ENCODE measurements at regions not wholly inside any gene's neighbourhood (a gene's known extent, or its start where the extent isn't known, plus 50 kb on each side); places are given as distances from the start of the nearest gene placed in this dataset.

GRCh38 chr21:37967036-37967435 lies 50.8 kb upstream of the KCNJ6 start:
- DNase-seq (ENCODE audit: low spot score), result no peak

GRCh38 chr21:37968744-37969143 lies 52.5 kb upstream of the KCNJ6 start:
- no peak for DNase-seq (ENCODE audit: low spot score)

DNA sequence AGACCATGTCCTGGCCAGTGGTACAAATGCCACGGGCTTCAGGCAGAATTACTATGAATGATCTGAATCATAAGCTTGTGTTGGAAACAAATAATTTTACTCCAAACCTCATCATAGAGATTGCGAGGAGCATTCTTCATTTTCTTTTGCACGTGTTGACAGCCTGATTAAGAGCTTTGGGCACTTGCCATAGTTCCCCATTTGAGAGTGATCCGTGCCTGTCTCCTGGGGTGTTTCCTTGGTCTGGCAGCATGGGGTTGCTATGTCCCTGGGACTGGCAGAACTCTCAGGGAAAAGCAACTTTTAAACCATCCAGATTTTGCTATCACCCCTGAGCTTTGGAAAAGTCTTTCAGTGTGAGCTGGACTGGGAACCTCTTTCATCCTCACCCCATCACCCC lies 54.3 kb upstream of the KCNJ6 start:
- no peak for DNase-seq (ENCODE audit: low spot score)

DNA sequence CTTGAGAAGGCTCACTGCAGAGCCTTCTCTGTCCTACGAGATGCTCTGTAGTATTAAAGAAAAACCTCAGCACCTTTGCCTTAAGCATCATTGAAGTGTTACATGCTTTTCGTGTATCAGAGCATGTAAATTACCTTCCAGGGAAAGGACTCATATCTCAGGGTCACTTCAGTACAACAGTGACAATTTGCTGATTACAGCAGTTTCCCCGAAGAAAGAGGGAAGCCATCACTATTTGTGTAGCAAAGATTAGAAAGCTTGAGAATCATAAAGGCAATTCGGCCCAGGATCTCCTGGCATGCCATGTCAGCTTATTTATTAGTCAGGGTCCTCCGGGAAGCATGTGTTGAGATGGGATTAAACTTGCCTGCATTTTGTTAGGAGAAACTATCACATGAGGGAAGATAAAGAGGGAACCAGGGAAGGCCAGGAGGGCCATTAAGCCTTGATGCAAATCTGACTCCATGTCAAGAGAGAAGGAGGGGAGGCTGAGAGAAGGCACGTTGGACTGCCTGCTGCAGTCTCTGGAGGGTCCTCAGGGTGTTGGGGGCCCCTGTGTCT lies 55.2 kb upstream of the KCNJ6 start:
- DNase-seq (ENCODE audit: low spot score), result no peak

DNA sequence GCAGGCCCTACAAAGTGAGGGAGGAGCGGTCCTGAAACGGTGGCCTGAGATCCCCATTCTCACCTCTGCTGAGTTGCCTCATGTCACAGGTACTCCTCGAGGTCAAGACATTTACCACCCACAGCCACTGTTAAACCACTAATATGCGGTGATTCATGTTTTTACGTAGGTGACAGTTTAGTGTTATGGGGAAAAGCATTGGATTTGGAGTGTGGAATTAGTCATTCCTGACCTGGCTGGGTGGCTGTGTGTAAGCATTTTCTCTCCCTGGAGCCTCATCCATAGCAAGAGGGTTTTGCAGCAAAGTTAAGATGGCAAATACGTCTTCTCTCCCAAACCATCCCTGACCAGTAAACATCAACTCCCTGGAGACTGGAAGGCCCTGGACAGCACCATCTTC lies 57.8 kb upstream of the KCNJ6 start:
- DNase-seq (ENCODE audit: low spot score), result no peak

DNA sequence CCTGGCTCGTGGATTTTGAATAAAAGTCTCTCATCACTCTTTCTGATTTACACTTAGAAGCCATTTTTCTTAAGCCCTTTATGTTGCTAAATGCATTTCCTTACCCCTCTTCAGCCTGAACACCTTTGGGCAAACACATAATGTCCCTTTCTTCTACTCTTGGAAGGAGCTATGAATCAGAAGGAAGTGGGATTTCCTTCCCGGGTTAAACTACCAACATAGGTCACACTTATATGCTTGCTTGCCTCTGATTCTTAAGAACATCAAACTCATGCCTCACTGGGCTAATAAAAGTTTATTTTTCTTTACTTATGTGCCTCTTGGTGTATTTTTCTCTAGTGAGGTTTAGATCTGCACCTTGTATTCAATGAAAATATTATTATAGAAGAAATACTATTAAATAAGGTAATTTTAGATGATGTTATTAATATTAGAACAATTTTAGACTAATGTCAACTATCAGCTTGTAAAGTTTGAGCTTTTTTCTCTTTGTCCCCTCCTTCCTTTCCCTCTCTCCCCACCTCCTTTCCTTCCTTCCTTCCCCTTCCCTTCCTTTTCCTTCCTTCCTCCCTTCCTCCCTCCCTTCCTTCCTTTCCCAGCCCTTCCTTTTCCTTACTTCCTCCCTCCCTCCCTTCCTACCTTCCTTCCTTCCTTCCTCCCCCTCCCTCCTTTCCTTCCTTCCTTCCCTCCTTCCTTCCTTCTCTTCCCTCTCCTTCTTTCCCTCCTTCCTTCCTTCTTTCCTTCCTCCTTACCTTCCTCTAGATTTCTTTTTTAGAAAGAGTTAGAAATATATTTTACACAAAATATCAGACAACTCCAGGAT lies 66.5 kb upstream of the KCNJ6 start:
- DNase-seq (ENCODE audit: low spot score), result no peak

GRCh38 chr21:37983336-37984095 lies 67.3 kb upstream of the KCNJ6 start:
- no peak for DNase-seq (ENCODE audit: low spot score)

GRCh38 chr21:37984416-37984815 lies 68.2 kb upstream of the KCNJ6 start:
- no peak for DNase-seq (ENCODE audit: low spot score)

- DNase-seq (ENCODE audit: low spot score), result no peak
Observed at GRCh38 chr21:37986000-37986399, 69.7 kb upstream of the KCNJ6 start.

DNA sequence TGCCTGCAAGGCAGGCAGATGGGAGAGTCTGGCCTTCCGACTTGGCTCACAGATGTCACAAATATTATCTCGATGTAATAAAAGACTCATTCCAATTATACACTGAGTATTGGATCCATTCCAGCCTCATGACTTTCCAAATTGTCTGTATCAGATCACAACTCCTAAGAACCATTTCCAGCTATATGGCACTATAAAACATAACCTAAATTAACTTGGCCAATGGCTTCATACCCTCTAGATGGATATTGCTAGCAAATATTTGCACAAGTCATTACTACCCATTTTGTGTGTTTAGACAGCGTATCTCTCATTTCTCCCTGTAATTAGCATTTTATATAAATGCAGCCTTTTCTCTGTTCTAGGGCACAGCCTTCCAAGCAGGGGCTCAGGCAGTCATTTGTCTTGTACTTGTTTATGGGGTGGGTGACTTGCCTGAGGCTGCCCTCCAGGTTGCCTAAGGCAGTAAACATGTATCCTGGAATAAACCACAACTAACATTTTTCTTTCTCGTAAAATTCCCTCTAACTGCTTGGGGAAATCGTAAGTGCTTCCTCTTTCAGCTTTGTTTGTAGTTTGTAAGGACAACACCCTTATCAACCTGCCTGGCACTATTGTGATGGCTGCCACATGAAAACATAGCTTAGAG lies 70.6 kb upstream of the KCNJ6 start:
- DNase-seq (ENCODE audit: low spot score), result peak; percentile 16

DNA sequence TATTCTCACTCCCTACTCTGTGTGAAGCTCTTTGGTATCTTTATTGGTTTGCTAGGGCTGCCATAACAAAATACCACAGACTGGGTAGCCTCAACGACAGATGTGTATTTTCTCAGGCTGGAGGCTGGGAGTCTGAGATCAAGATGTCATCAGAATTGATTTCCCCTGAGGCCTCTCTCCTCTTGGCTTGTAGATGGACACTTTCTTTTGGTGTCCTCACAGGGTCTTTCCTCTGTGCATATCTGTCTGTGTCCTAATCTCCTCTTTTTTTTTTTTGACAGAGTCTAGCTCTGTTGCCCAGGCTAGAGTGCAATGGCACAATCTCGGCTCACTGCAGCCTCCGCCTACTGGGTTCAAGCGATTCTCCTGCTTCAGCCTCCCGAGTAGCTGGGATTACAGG lies 71.4 kb upstream of the KCNJ6 start:
- no peak for DNase-seq (ENCODE audit: low spot score)

- no peak for DNase-seq (ENCODE audit: low spot score)
Observed at GRCh38 chr21:37993071-37993470, 76.8 kb upstream of the KCNJ6 start.

GRCh38 chr21:37994211-37994610 lies 78.0 kb upstream of the KCNJ6 start:
- DNase-seq (ENCODE audit: low spot score), result no peak

- no peak for DNase-seq (ENCODE audit: low spot score)
Observed at GRCh38 chr21:38012672-38013071, 96.4 kb upstream of the KCNJ6 start.

GRCh38 chr21:38013741-38014140 lies 97.5 kb upstream of the KCNJ6 start:
- DNase-seq (ENCODE audit: low spot score), result no peak

GRCh38 chr21:38014298-38014697 lies 98.0 kb upstream of the KCNJ6 start:
- DNase-seq (ENCODE audit: low spot score), result no peak

DNA sequence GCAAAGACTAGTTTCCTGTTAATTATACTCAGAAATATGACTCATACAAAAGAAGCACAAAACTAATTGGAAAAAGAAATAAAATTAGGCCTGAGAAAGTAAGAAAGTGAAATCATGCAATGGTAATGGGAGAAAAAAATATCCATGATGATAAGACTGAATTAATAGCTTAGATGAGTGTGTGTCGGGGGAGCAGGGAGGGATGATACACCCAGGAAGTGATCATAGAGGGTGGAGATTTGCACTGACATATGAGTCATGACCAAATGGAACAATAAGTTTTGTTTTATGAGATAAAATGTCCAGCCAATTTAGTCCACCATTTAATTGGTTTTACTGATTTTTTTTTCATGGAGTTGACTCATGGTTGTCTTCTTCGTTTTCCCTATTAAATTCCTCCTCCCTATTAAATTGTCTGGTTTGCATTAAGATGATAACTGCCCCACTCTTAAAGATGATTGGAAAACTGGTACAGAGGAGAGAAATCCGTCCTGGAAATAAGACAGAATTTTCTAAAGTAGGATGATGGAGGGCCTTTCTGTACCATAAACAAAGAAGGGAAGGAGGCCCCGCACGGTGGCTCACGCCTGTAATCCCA lies 111.7 kb upstream of the KCNJ6 start:
- DNase-seq (ENCODE audit: low spot score), result no peak

DNA sequence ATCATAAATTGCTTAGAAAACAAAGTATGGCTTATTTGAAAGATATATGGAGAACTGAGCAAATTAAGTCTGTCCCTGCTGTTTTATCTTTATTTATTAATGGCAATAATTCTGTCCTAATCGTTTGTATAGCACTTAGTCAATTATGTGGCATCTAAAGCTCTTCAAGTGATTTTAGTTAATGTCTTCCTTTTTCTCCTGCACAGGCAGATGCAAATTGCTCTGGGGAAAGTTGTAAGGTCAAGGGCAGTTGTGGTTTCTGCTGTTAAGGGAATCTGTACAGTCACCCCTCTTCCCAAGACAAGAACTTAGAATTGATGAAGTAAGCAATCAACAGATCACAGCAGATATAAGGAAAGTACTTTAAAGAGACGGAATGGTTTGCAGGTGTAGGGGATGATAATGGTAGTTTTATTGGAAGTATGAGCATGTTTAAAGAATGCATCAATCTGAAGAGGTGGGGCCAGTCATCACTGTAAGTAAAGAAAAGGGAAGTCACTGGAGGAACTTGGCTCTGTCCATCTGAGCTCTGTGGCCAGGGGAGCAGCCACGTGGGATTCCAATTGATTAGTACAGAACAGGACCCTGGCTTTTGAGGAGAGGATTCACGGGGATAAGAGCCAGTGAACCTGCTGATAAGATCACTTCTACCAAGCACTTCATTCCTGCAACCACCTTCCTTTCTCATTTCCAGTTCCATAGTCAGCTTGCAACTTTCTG lies 116.0 kb upstream of the KCNJ6 start:
- DNase-seq (ENCODE audit: low spot score), result no peak

- DNase-seq (ENCODE audit: low spot score), result no peak
Observed at GRCh38 chr21:38036016-38036415, 119.8 kb upstream of the KCNJ6 start.

- no peak for DNase-seq (ENCODE audit: low spot score)
Observed at GRCh38 chr21:38037416-38037815, 121.2 kb upstream of the KCNJ6 start.

GRCh38 chr21:38039369-38039768 lies 123.1 kb upstream of the KCNJ6 start:
- no peak for DNase-seq (ENCODE audit: low spot score)

GRCh38 chr21:38039841-38040240 lies 123.6 kb upstream of the KCNJ6 start:
- no peak for DNase-seq (ENCODE audit: low spot score)

Measured in pons (tissue), 1 donor.